GM19025 (cell line): ENCODE measurements at regions not wholly inside any gene's neighbourhood (a gene's known extent, or its start where the extent isn't known, plus 50 kb on each side); places are given as distances from the start of the nearest gene placed in this dataset.

ENCODE experiments used
- ATAC-seq: cut with Tn5 transposase; IDR thresholded peaks from one replicate; pipeline ENCODE4 v1.9.1; 2021; ENCODE audit warnings: mild to moderate bottlenecking, low read depth, moderate library complexity; ENCODE audit not compliant: unreplicated experiment

DNA sequence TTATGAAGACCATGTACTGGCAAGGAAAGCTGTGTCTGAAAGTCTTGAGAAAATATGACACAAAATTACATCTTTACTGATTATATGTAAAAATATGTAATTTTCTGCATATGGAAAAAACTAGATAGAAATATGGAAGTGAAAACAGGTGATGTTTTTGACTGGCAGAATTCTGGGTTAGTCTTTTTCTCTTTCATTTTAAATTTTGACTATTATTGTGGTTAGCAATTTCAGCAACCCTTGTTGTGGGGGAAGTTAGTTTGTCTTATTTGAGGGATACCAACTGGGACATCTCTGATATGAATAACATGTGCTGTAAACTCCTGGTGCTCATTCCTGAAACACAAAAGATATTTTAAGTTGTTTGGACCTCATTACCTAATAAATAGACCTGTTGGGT lies 49.9 kb upstream of the CPEB2 start:
- no peak for ATAC-seq
